ENCODE measurements at regions not wholly inside any gene's neighbourhood (a gene's known extent, or its start where the extent isn't known, plus 50 kb on each side); places are given as distances from the start of the nearest gene placed in this dataset.
"Not testable (repeated sequence)": the region's sequence is repeated elsewhere in the genome, so short reads cannot be mapped to it uniquely, and the experiment has no call there.

DNA sequence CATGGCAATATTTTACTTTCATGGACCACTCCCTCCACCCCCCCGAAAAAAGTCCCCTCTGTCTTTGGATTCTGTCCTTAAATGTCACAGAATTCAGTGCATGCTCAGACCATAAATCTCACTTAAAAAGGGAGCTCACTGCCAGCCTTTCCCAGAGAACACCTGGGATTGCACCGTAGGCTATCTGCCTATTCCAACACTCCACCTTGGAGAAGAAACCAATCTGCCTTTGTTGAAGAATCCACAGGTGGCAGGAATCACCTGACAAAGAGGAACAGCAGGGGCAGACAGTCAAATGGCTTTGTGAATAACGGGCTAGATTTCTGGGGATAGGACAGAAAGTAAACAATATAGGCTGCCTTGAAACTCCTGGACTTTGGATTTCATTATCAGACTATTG is 306.7 kb upstream of the BRINP1 start:
- Histone ChIP-seq H3K79me2 (ENCODE audit: insufficient read depth, low read depth, low read length) (no peaks in the 10 kb centered on the region), H3K36me3 (ENCODE audit: insufficient read depth, low read length) (no peaks in the 10 kb centered on the region), H3K4me2 (ENCODE audit: low read length) (no peak overlapping the region), H3K9me3 (ENCODE audit: low read length) (no peaks in the 10 kb centered on the region), H3K9me2 (ENCODE audit: insufficient read depth, low read length) (no peaks in the 10 kb centered on the region), H3K4me3 (ENCODE audit: low read depth, low read length, poor library complexity, severe bottlenecking) (no peak overlapping the region), H4K20me1 (ENCODE audit: insufficient read depth, low read length) (no peaks in the 10 kb centered on the region), H2AFZ (ENCODE audit: low read length) (no peak overlapping the region), H3K27ac (ENCODE audit: low read depth, low read length, poor library complexity, severe bottlenecking) (no peak overlapping the region), H3K4me1 (ENCODE audit: insufficient read depth, low read length, poor library complexity, severe bottlenecking) (no peaks in the 10 kb centered on the region)
- intact Hi-C loops (cut with micrococcal nuclease; ENCODE audit: unreplicated experiment) = no loop called here
- BruUV-seq (replicated peaks) = no TSS peak
- CTCF ChIA-PET (ENCODE audit: unreplicated experiment) = no interaction called here
- no peak for TF ChIP-seq EZH2phosphoT487 (IDR thresholded peaks at IDR 0.05; ENCODE audit: borderline replicate concordance, low read depth, low read length)
- TF ChIP-seq, protein P1, sequence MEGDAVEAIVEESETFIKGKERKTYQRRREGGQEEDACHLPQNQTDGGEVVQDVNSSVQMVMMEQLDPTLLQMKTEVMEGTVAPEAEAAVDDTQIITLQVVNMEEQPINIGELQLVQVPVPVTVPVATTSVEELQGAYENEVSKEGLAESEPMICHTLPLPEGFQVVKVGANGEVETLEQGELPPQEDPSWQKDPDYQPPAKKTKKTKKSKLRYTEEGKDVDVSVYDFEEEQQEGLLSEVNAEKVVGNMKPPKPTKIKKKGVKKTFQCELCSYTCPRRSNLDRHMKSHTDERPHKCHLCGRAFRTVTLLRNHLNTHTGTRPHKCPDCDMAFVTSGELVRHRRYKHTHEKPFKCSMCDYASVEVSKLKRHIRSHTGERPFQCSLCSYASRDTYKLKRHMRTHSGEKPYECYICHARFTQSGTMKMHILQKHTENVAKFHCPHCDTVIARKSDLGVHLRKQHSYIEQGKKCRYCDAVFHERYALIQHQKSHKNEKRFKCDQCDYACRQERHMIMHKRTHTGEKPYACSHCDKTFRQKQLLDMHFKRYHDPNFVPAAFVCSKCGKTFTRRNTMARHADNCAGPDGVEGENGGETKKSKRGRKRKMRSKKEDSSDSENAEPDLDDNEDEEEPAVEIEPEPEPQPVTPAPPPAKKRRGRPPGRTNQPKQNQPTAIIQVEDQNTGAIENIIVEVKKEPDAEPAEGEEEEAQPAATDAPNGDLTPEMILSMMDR (conservative IDR thresholded peaks at IDR 0.05; ENCODE audit: low read length) = no peak
- POLR2A ChIA-PET = no interaction called here
- no peak for DNase-seq (ENCODE audit: low spot score)

DNA sequence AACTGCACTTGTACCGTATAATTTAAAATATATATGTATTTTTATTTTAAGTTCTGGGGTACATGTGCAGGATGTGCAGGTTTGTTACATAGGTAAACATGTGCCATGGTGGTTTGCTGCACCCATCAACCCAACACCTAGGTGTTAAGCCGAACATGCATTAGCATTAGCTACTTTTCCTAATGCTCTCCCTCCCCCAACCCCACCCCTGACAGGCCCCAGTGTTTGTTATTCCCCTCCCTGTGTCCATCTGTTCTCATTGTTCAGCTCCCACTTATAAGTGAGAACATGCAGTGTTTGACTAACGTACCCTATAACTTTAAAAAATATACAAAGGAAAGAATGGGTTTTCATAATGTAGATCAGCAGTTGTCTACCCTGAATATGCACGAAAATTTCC is 303.5 kb upstream of the BRINP1 start:
- H3K9me3 ChIP-seq (ENCODE audit: low read length); BruUV-seq (replicated peaks); CTCF ChIA-PET (ENCODE audit: unreplicated experiment); H2AFZ ChIP-seq (ENCODE audit: low read length); H4K20me1 ChIP-seq (ENCODE audit: insufficient read depth, low read length); intact Hi-C loops (cut with micrococcal nuclease; ENCODE audit: unreplicated experiment); H3K4me2 ChIP-seq (ENCODE audit: low read length); DNase-seq (ENCODE audit: low spot score); H3K36me3 ChIP-seq (ENCODE audit: insufficient read depth, low read length); H3K4me1 ChIP-seq (ENCODE audit: insufficient read depth, low read length, poor library complexity, severe bottlenecking); H3K4me3 ChIP-seq (ENCODE audit: low read depth, low read length, poor library complexity, severe bottlenecking); H3K27ac ChIP-seq (ENCODE audit: low read depth, low read length, poor library complexity, severe bottlenecking); POLR2A ChIA-PET; H3K9me2 ChIP-seq (ENCODE audit: insufficient read depth, low read length); H3K79me2 ChIP-seq (ENCODE audit: insufficient read depth, low read depth, low read length): not testable (repeated sequence)

DNA sequence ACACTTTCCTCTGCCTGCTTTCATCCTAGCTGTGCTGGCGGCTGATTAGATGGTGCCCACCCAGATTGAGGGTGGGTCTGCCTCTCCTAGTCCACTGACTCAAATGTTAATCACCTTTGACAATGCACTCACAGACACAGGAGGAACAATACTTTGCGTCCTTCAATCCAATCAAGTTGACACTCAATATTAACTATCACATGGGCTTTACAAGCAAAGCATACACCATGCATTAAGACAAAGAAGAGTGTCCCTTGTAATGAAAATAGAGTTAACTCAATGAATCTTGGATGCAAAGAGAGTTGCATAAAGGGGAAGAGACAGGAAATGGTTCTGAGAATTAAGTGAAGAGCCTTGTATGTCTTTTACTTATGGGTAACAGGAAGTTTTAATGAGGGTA is 298.7 kb upstream of the BRINP1 start:
- Histone ChIP-seq H3K36me3 (ENCODE audit: insufficient read depth, low read length) (no peaks in the 10 kb centered on the region), H3K4me1 (ENCODE audit: insufficient read depth, low read length, poor library complexity, severe bottlenecking) (no peaks in the 10 kb centered on the region), H3K9me2 (ENCODE audit: insufficient read depth, low read length) (no peaks in the 10 kb centered on the region), H3K27ac (ENCODE audit: low read depth, low read length, poor library complexity, severe bottlenecking) (no peak overlapping the region), H3K4me2 (ENCODE audit: low read length) (no peak overlapping the region), H2AFZ (ENCODE audit: low read length) (no peak overlapping the region), H3K4me3 (ENCODE audit: low read depth, low read length, poor library complexity, severe bottlenecking) (no peak overlapping the region), H3K9me3 (ENCODE audit: low read length) (no peaks in the 10 kb centered on the region), H4K20me1 (ENCODE audit: insufficient read depth, low read length) (no peaks in the 10 kb centered on the region), H3K79me2 (ENCODE audit: insufficient read depth, low read depth, low read length) (no peaks in the 10 kb centered on the region)
- ChIA-PET POLR2A (no interaction called here), CTCF (ENCODE audit: unreplicated experiment) (no interaction called here)
- TF ChIP-seq, protein P1 (conservative IDR thresholded peaks at IDR 0.05; ENCODE audit: low read length) = no peak
- no peak for TF ChIP-seq EZH2phosphoT487 (IDR thresholded peaks at IDR 0.05; ENCODE audit: borderline replicate concordance, low read depth, low read length)
- no peak for DNase-seq (ENCODE audit: low spot score)
- intact Hi-C loops (cut with micrococcal nuclease; ENCODE audit: unreplicated experiment) = no loop called here
- no TSS peak for BruUV-seq (replicated peaks)

Measured in OCI-LY7 (cell line).